GM12872 (cell line): ENCODE measurements at regions not wholly inside any gene's neighbourhood (a gene's known extent, or its start where the extent isn't known, plus 50 kb on each side); places are given as distances from the start of the nearest gene placed in this dataset.

ENCODE experiments used
- TF ChIP-seq, protein P1 (sequence below): IDR thresholded peaks from 3 replicates; pipeline ENCODE4 v1.5.1; 2011; ENCODE audit warnings: low read depth, mild to moderate bottlenecking, low read length, moderate library complexity; ENCODE audit not compliant: insufficient read depth

DNA sequence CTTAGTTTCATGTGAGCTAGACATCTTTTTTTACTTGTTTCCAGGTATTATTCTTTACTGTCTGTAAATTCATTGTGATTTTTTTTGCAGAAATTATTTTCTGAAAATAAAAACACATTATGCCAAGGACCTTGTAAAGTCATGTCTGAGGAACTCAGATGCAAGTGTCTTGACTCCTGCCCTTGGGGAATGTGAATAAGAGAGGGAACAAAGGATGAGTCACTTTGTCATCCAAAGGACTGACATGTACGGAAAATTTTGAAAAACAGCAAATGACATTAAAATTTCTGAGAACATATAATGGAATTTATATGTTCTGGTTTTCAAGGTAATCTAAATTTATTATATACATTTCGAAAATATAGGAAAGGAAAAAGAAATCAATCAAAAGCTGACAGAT is 660.4 kb downstream of the CD109 start:
- TF ChIP-seq, protein P1, sequence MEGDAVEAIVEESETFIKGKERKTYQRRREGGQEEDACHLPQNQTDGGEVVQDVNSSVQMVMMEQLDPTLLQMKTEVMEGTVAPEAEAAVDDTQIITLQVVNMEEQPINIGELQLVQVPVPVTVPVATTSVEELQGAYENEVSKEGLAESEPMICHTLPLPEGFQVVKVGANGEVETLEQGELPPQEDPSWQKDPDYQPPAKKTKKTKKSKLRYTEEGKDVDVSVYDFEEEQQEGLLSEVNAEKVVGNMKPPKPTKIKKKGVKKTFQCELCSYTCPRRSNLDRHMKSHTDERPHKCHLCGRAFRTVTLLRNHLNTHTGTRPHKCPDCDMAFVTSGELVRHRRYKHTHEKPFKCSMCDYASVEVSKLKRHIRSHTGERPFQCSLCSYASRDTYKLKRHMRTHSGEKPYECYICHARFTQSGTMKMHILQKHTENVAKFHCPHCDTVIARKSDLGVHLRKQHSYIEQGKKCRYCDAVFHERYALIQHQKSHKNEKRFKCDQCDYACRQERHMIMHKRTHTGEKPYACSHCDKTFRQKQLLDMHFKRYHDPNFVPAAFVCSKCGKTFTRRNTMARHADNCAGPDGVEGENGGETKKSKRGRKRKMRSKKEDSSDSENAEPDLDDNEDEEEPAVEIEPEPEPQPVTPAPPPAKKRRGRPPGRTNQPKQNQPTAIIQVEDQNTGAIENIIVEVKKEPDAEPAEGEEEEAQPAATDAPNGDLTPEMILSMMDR = no peak

DNA sequence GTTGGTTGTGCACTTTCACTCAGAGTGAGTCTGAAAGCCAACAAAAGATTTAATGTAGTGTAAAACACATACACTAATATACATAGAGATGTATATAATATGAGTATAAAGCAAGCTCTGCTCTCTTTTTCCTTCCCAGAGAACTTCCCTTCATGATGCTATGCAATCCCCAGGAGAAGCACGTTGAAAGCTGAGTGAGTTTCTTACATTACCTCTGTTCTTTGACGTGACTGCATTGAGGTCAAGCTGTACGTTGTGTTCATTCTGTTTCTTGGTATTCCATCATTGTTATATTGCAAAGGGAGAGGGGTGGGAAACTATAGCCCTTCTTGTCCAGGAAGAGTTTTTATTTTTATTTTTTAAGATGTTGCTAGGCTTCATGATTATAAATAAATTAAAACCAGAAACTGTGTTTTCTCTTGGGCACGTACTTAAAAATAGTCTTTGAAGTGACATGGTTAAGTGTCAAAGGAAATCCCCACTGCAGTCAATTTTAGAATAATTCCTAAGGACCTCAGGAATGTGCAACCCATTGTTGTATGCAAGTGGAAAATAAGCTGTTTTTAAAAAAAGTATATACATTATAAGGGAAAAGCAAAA is 651.0 kb downstream of the CD109 start:
- TF ChIP-seq, protein P1 = no peak

GRCh38 chr6:74343804-74344203 is 647.8 kb downstream of the CD109 start:
- TF ChIP-seq, protein P1 = peak; percentile 12; the same call in 1 of the 3 replicates

DNA sequence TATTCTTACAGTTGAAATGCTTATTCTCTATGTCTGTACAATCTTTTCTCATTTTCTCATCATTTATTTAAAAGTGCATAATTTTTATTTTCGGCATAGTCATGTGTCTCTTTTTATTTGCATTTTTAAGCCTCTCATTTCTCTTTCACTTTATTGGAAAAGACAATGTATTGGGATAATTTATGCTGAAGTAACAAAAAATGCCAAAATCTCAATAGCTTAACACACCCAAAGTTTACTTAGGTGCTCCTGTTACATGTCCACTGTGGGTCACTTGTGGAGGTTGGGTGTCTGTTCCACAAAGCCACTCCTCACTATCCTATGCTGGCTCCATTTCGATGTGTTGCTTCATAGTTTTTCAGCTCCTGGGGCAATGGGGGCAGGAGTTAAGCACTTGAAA is 638.7 kb downstream of the CD109 start:
- TF ChIP-seq, protein P1 = no peak

- TF ChIP-seq, protein P1 = no peak
Observed at GRCh38 chr6:74333406-74333805, 637.4 kb downstream of the CD109 start.

GRCh38 chr6:74320715-74321114 is 624.7 kb downstream of the CD109 start:
- TF ChIP-seq, protein P1 = no peak

DNA sequence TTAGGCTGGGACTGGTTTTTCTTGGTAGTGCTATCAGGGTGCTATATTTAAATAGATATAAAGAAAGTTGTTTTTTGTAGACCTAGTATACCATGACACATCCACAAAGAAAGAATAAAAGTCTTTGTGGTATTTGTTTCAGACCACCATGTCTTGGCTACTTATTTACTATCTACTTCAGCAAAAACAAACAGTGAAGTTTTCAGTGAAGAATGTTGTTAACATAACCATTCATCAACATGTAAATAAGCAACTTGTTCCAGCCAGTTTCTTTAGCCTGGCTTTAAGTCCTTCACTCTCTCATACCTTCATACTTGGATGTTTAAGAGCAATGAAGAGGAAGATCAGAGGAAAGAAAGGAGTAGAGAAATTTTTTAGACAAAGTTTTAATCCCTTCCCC is 624.1 kb downstream of the CD109 start:
- TF ChIP-seq, protein P1 = no peak
